CD4-positive, alpha-beta T cell treated with Interleukin-1 beta for 1 hour (primary cell): ENCODE measurements at regions not wholly inside any gene's neighbourhood (a gene's known extent, or its start where the extent isn't known, plus 50 kb on each side); places are given as distances from the start of the nearest gene placed in this dataset.

Experiments used
- DNase-seq, 2 donors: peaks; one replicate each; pipeline ENCODE4 v3.0.0-alpha.2; 2020 to 2022

DNA sequence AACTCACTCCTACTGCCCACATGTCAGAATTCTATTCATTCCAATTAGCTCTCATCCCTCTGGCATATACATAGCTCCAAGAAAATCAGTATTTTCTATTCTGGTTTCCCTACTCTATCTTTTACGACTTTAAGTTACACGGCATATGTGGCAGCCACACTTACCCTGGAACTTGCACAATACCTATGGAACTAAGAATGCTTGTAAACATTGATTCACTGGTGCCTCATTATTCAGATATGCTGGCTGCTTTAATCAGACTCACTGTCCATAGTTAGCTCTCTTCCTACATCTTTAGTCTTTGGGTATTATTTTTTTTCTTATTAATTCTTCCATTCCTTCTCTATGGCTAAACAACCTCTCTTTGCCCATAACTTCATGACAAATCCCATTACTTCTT lies 1519.9 kb upstream of the ACVR2A start:
- DNase-seq, result no peak

DNA sequence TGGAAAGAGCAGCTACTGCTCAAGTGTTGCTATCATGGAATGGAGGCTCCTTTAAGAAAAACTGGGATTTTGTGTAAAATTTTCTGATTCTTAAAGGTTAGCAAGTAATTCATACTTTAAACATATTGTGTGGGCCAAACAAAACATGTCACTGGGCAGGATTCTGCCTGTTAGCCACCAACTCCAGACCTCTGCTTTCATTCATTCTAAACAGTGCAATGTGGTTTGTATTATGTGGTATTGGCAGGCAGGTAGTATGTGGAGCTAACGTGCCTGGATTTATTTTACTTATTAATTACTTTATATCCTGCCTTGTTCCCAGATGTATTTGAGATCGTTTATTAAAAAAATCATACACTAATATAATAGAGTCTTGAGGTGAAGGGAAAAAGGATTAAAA lies 1521.3 kb upstream of the ACVR2A start:
- DNase-seq, result no peak

GRCh38 chr2:146321175-146321574 lies 1523.7 kb upstream of the ACVR2A start:
- DNase-seq, result no peak

- DNase-seq, result no peak
Observed at GRCh38 chr2:146317959-146318358, 1526.9 kb upstream of the ACVR2A start.

GRCh38 chr2:146312899-146313298 lies 1531.9 kb upstream of the ACVR2A start:
- DNase-seq, result no peak

GRCh38 chr2:146305164-146305563 lies 1539.7 kb upstream of the ACVR2A start:
- no peak for DNase-seq

GRCh38 chr2:146301287-146301686 lies 1543.5 kb upstream of the ACVR2A start:
- no peak for DNase-seq

DNA sequence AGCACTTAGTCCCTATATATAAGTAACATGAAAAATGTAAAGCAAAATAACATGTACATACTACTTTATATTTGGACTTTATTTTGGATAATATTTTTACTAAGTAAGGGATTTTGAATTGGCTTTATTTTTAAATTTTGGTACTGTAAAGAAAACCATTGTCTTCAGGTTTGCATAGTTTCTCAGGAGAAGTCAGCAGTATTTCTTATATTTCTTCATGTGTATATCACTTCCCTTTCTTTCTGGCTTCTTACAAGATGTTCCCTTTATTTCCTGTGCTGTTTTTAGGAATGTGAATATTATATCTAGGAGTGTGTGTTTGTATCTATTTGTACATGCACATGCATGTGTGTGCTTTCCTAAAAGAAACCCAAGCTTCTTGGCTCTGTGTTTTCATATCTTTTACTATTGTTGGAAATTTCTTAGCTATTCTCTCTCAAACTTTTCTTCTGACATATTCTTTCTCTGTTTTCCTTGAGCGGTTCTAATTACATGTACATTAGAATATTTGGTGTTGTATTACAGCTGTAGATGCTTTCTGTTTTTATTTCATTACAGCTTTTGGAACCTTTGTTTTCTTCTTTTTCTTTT lies 1549.7 kb upstream of the ACVR2A start:
- no peak for DNase-seq

GRCh38 chr2:146287281-146287680 lies 1557.5 kb upstream of the ACVR2A start:
- no peak for DNase-seq

DNA sequence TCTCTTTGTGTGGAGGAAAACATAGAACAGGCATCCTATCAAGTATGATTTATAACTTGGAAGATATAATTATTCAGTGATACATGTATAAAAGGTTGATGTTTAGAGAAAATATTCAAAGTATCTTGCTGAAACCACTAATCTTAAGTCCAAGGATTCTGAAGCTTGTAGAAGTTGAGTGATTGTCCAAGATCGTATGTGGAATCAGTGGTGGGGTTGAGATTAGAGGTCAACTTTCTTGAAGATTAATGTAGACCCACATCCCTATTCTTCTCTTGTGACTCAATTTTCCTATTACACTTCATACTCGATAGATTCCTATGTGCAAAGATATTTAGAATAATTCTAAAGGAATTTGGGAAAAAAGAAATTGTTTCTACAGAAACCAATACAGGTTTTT lies 1565.9 kb upstream of the ACVR2A start:
- no peak for DNase-seq

GRCh38 chr2:146271131-146271831 lies 1573.5 kb upstream of the ACVR2A start:
- DNase-seq, result no peak

DNA sequence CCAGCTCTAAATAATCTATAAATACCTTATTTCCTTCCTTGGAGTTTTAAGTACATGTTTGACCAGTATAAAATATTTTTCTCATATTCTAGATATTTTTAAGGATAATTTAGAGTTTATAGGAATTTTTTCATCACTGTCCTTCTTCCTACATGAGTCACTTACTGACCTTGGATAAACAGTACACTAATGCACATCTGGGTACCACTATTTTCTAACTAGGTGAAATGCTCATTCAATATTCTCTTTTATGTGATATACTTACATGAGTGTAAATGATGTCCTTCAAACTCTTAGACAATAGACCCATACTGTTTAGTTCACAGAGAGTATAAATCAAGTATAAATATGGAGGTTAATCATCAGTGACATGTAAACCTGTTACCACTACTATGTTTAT lies 1574.2 kb upstream of the ACVR2A start:
- DNase-seq, result no peak

GRCh38 chr2:146267093-146267492 lies 1577.7 kb upstream of the ACVR2A start:
- DNase-seq, result no peak

DNA sequence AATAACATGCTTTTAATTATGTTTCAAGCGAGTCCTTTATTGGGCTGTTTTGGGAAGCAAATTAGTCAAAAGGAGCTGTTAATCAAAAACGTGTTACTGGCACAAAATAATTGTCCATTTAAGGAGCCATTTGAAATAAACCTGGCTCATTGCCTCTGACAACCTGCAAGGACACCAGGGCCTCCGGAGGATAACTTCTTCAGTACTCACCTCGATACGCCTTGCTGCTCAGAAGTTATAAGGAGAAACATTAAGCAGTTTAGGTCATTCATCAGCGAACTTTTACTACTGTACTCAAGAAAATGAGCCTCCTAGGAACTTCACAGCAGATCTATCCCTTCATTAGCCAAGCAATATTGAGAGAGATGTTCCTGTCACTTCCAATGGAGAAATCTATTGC lies 1579.2 kb upstream of the ACVR2A start:
- no peak for DNase-seq

DNA sequence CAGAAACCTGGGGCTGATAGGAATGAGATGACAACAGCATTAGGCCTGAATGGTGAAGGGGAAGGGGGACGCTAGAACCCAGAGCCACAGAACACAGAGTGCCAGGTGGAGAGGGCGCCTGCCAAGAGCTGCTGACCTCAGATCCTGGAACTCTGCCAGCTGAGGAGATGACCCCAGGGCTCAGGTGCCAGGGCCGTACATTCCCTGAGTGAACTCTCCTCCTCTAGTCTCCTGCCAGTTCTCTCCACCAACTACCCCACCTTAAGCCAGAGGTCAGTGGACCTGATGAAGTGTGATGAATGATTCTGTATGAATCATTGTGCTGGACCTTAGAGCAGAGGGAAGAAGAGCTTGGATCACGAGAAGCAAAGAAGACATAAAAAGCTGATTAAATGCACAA lies 1582.2 kb upstream of the ACVR2A start:
- DNase-seq, result no peak

GRCh38 chr2:146260551-146260950 lies 1584.3 kb upstream of the ACVR2A start:
- DNase-seq, result no peak

DNA sequence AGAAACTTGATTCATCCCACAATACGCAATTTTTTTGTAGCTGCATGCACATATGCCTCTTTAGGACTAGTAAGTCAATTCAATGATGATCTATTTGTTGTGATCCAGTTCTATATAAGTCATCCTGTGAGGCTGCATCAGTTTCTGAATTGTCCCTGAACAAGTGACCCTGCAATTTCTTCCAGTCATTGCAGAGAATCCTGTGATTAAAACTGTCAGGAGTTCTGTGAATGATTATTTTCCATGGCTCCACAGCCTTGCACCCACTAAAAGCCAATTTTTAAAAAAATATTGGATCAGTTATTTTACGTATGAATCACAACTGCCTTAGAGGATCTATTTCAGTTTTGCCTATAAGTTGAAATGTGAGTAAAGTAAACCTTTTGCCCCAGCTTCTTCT lies 1585.0 kb upstream of the ACVR2A start:
- DNase-seq, result no peak

DNA sequence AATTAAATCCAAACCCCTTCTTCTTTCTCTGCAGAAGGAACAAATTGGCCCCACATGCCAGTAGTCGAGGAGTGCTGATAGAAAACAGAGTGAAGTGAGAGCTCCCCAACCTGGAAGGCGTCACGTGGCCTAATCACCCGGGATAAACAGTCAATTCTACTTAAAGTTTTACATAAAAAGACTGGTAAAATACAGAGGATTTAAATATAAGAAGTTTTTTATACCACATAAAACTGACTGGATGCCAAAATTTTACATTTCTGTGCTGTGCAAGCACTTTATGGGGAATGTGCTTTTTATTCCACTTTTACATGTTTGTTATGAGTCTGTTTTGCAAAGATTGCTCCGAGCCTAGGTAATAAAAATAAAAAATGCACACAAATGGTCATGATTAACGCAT lies 1586.8 kb upstream of the ACVR2A start:
- DNase-seq, result no peak

- DNase-seq, result no peak
Observed at GRCh38 chr2:146252119-146252518, 1592.7 kb upstream of the ACVR2A start.

GRCh38 chr2:146251328-146251727 lies 1593.5 kb upstream of the ACVR2A start:
- DNase-seq, result no peak

- no peak for DNase-seq
Observed at GRCh38 chr2:146246736-146247523, 1597.9 kb upstream of the ACVR2A start.

DNA sequence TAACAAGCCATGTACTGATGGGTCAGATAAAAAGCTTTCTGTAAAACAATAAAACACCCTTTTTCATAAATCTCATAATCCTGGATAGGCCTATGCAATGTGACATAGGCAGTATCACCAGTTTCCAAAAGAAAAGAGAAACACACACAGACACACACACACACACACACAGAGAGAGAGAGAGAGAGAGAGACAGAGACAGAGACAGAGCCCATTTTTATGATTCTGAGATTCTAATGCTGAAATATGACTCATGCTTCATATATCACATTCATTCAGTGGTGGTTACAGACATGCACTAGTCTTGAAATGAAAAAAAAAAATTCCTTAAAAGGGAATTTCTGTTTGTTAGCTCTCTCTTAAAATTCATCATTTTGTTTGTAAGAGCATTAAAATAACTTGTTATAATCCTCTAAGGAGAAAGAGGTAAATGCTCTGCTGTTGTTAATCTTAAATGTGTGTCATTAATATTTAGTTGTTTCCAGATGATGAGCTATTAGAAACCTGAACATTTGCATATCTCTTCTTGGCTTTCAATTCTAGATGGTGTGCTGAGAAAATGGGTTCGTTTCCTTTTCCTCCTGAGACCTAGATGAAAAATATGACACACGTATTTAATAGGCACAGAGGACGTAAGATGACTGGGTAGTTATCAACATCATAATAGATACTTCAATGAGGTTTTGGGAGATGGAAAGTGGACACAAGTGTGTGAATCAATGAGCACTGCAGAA lies 1598.7 kb upstream of the ACVR2A start:
- no peak for DNase-seq

- no peak for DNase-seq
Observed at GRCh38 chr2:146244830-146245229, 1600.0 kb upstream of the ACVR2A start.

DNA sequence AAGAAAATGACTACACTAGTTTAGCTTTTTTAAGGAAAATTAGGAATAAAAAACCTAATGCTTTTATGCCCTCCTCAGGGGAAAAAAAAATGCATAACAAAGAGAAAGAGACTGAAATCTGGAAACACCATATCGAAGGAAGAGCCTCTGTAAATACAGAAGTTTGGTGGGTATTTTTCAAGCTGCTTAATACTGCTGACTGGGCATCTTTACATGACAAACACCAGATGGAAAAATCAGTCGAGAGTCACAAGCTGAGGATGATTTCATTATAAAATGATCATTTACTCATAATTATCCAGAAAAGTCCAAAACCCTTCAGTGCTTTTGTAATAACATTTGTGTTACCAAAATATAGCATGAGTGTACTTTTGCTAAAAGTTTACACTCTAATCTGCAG lies 1600.7 kb upstream of the ACVR2A start:
- DNase-seq, result no peak
